NCI-H226 (cell line): ENCODE measurements at regions not wholly inside any gene's neighbourhood (a gene's known extent, or its start where the extent isn't known, plus 50 kb on each side); places are given as distances from the start of the nearest gene placed in this dataset.
"Not testable (repeated sequence)": the region's sequence is repeated elsewhere in the genome, so short reads cannot be mapped to it uniquely, and the experiment has no call there.

Source experiments
- DNase-seq: peaks from one replicate; pipeline ENCODE4 v3.0.0-alpha.2; 2015

- not testable (repeated sequence) for DNase-seq
Observed at GRCh38 chr10:47619300-47620012, 96.0 kb upstream of the AGAP9 start.

GRCh38 chr10:47609311-47609710 lies 85.9 kb upstream of the AGAP9 start:
- DNase-seq = not testable (repeated sequence)

- not testable (repeated sequence) for DNase-seq
Observed at GRCh38 chr10:47605791-47606773, 82.6 kb upstream of the AGAP9 start.

GRCh38 chr10:47600604-47601003 lies 77.2 kb upstream of the AGAP9 start:
- DNase-seq = not testable (repeated sequence)

GRCh38 chr10:47600127-47600526 lies 76.7 kb upstream of the AGAP9 start:
- DNase-seq = not testable (repeated sequence)

GRCh38 chr10:47599657-47600056 lies 76.2 kb upstream of the AGAP9 start:
- DNase-seq = not testable (repeated sequence)

- DNase-seq = not testable (repeated sequence)
Observed at GRCh38 chr10:47593805-47594204, 70.4 kb upstream of the AGAP9 start.

- not testable (repeated sequence) for DNase-seq
Observed at GRCh38 chr10:47593129-47593528, 69.7 kb upstream of the AGAP9 start.

GRCh38 chr10:47590956-47591355 lies 67.5 kb upstream of the AGAP9 start:
- not testable (repeated sequence) for DNase-seq

- DNase-seq = not testable (repeated sequence)
Observed at GRCh38 chr10:47590534-47590933, 67.1 kb upstream of the AGAP9 start.

GRCh38 chr10:47582051-47582450 lies 58.6 kb upstream of the AGAP9 start:
- DNase-seq = not testable (repeated sequence)

GRCh38 chr10:47580063-47580462 lies 56.6 kb upstream of the AGAP9 start:
- not testable (repeated sequence) for DNase-seq

GRCh38 chr10:47578547-47578946 lies 55.1 kb upstream of the AGAP9 start:
- not testable (repeated sequence) for DNase-seq
